Suprapubic skin (tissue), 4 donors: ENCODE measurements at regions not wholly inside any gene's neighbourhood (a gene's known extent, or its start where the extent isn't known, plus 50 kb on each side); places are given as distances from the start of the nearest gene placed in this dataset.

ENCODE experiments used
- DNase-seq, 2 donors: peaks; one replicate each; pipeline ENCODE4 v3.0.0-alpha.2; 2019; ENCODE audit warnings: low spot score in 2 of 2
- H3K27ac ChIP-seq: fragments of 200-600 bp; sonication (generic); one replicate; pipeline ENCODE4 v1.5.1; 2019
- H3K27me3 ChIP-seq: fragments of 200-600 bp; sonication (generic); one replicate; pipeline ENCODE4 v1.5.1; 2019
- H3K36me3 ChIP-seq: fragments of 200-600 bp; sonication (generic); one replicate; pipeline ENCODE4 v1.5.1; 2019
- H3K4me1 ChIP-seq: fragments of 200-600 bp; sonication (generic); one replicate; pipeline ENCODE4 v1.5.1; 2019
- H3K4me3 ChIP-seq: fragments of 200-600 bp; sonication (generic); one replicate; pipeline ENCODE4 v1.5.1; 2019; ENCODE audit warnings: mild to moderate bottlenecking
- H3K9me3 ChIP-seq: fragments of 200-600 bp; sonication (generic); one replicate; pipeline ENCODE4 v1.5.1; 2019
- EP300 ChIP-seq: sonication (generic); formaldehyde crosslinking; IDR thresholded peaks from one replicate; pipeline ENCODE4 v1.6.1; 2017; ENCODE audit warnings: antibody characterized with exemption
- POLR2A ChIP-seq, 2 donors: fragments of 450-650 bp; IDR thresholded peaks; one replicate each; pipeline ENCODE4 v1.6.1; 2017; ENCODE audit warnings: antibody characterized with exemption in 2 of 2, mild to moderate bottlenecking in 2 of 2, moderate library complexity in 2 of 2
- POLR2AphosphoS5 ChIP-seq, 3 donors: sonication (generic); formaldehyde crosslinking; IDR thresholded peaks; one replicate each; pipeline ENCODE4 v1.6.1; 2017; ENCODE audit warnings: antibody characterized with exemption in 3 of 3
- WGBS: methylation state at CpG from one replicate; pipeline ENCODE4 v1.1.5; 2018; 5-methylcytosine and 5-hydroxymethylcytosine counted together
- TF ChIP-seq, protein P1 (sequence below), 2 donors: fragments of 200-600 bp in 1 of 2; fragments of 450-650 bp in 1 of 2; sonication (generic) in 1 of 2; IDR thresholded peaks; one replicate each; pipeline ENCODE4 v1.5.1; 2016 to 2019; ENCODE audit warnings: antibody characterized with exemption in 2 of 2, mild to moderate bottlenecking in 1 of 2, moderate library complexity in 1 of 2

DNA sequence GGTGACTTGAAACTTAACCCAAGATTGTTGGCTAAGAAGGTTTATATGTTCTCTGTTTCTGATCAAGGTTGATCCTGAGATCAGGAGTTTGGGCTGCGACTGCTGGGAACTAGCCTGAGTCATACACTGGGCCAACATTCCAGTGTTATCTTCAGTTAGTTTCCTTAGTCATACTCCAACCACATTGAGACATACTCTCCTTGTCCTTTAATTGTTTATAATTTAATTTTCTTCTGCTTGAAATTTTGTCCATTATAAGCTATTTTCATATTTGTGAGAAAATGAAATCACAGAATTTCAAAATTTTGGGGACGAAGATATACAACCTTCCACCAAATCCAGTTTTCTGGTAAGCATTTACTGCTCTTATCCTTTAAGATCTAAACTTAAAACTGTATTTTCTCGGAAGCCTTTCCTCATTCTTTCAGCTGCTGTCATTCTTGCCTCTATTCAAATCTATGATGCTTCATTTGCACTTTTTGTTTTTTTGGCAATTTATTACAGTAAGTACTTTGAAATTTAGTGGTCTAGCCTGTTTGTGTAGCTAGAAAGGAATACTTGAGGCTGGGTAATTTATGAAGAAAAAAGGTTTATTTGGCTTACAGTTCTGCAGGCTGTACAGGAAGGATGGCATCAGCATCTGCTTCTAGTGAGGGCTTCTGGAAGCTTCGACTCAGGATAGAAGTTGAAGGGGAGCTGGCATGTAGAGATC, 63.4 kb upstream of the POT1 start:
- H3K4me3 ChIP-seq, result no peak overlapping the region
- H3K9me3 ChIP-seq, result no peaks in the 10 kb centered on the region
- 80% methylated on average over 4 of the region's 4 CpGs for WGBS
- no peak for TF ChIP-seq EP300
- no peak for TF ChIP-seq POLR2AphosphoS5 (IDR thresholded peaks at IDR 0.05)
- TF ChIP-seq, protein P1, sequence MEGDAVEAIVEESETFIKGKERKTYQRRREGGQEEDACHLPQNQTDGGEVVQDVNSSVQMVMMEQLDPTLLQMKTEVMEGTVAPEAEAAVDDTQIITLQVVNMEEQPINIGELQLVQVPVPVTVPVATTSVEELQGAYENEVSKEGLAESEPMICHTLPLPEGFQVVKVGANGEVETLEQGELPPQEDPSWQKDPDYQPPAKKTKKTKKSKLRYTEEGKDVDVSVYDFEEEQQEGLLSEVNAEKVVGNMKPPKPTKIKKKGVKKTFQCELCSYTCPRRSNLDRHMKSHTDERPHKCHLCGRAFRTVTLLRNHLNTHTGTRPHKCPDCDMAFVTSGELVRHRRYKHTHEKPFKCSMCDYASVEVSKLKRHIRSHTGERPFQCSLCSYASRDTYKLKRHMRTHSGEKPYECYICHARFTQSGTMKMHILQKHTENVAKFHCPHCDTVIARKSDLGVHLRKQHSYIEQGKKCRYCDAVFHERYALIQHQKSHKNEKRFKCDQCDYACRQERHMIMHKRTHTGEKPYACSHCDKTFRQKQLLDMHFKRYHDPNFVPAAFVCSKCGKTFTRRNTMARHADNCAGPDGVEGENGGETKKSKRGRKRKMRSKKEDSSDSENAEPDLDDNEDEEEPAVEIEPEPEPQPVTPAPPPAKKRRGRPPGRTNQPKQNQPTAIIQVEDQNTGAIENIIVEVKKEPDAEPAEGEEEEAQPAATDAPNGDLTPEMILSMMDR (IDR thresholded peaks at IDR 0.05), result no peak
- no peak for TF ChIP-seq POLR2A (IDR thresholded peaks at IDR 0.05)
- H3K27me3 ChIP-seq, result no peaks in the 10 kb centered on the region
- H3K4me1 ChIP-seq, result no peaks in the 10 kb centered on the region
- H3K27ac ChIP-seq, result no peak overlapping the region
- DNase-seq, result no peak
- no peaks in the 10 kb centered on the region for H3K36me3 ChIP-seq

DNA sequence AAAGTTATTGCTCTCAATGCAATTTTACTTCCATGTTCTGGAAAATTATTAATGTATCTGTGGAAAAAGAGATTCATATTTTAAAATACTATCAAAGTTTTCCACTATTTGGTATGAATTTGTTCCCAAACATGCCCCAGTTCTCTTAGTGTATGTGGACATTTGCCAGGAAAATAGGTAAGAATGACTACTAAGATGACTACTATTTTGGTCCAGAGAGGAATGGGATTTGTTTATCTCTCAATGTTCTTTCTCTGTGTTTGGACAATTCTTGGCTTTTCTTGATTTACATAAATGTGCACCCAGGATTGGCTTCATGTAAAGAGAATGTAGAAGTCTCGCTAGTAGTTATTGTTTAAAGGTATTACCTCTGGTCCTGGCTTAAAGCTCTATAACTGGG, 60.3 kb upstream of the POT1 start:
- WGBS, result 89% methylated on average over 1 of the region's 1 CpG
- no peak for TF ChIP-seq POLR2AphosphoS5 (IDR thresholded peaks at IDR 0.05)
- no peak for TF ChIP-seq POLR2A (IDR thresholded peaks at IDR 0.05)
- TF ChIP-seq EP300, result no peak
- TF ChIP-seq, protein P1 (IDR thresholded peaks at IDR 0.05), result no peak
- H3K27me3 ChIP-seq, result no peaks in the 10 kb centered on the region
- no peaks in the 10 kb centered on the region for H3K9me3 ChIP-seq
- no peak overlapping the region for H3K27ac ChIP-seq
- H3K4me3 ChIP-seq, result no peak overlapping the region
- no peak for DNase-seq
- no peaks in the 10 kb centered on the region for H3K36me3 ChIP-seq
- no peaks in the 10 kb centered on the region for H3K4me1 ChIP-seq
